ENCODE measurements at regions not wholly inside any gene's neighbourhood (a gene's known extent, or its start where the extent isn't known, plus 50 kb on each side); places are given as distances from the start of the nearest gene placed in this dataset.

DNA sequence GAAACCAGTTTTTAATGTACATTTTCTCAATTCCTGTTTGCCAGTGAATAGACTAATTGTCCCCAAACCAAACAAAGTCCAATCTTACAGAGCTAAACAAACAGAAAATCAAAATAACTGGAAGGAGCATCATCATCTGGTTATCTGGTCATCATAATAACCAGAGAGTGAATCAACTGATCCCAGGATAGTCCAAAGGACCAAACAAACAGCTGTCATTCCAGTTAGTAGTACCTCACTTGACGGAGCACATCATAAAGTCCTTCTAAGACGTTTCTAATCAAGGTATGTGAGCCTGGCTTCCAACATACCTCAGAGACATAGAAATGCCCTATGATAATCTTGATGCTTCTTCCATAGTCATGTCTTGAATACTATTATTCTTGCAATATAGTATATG lies 240.5 kb downstream of the LTN1 start:
- H3K4me2 ChIP-seq (replicated peaks; ENCODE audit: extremely low read depth, low read length, poor library complexity, severe bottlenecking) = no peak overlapping the region
- no peaks in the 10 kb centered on the region for H3K4me1 ChIP-seq (ENCODE audit: control insufficient read depth in 1 of 2, insufficient read depth in 2 of 2, low read length in 2 of 2)
- H3K27ac ChIP-seq (ENCODE audit: low read depth in 1 of 2, low read length in 2 of 2) = no peak overlapping the region
- H3K27me3 Mint-ChIP-seq (ENCODE audit: low read depth in 3 of 3) = peaks cover 0 to 3% (median 0%) of the 10 kb centered on the region in 3 donors
- no peaks in the 10 kb centered on the region for H3K36me3 ChIP-seq (replicated peaks in 1 of 2; ENCODE audit: control insufficient read depth in 1 of 2, insufficient read depth in 2 of 2, low read length in 2 of 2)
- no peaks in the 10 kb centered on the region for H3K9me3 ChIP-seq (replicated peaks in 1 of 2; ENCODE audit: control insufficient read depth in 1 of 2, insufficient read depth in 1 of 2, low read length in 2 of 2)
- H3K79me2 ChIP-seq (ENCODE audit: insufficient read depth, low read length) = no peaks in the 10 kb centered on the region
- H3K36me3 Mint-ChIP-seq = no peaks in the 10 kb centered on the region
- H3K9ac ChIP-seq (ENCODE audit: insufficient read depth, low read length, poor library complexity, severe bottlenecking) = no peak overlapping the region
- no peaks in the 10 kb centered on the region for H3K4me1 Mint-ChIP-seq
- WGBS (ENCODE audit: insufficient coverage) = no CpG with 5 or more reads among the region's 2 CpGs
- no peak overlapping the region for H3K4me3 ChIP-seq (replicated peaks in 1 of 3; ENCODE audit: low read depth in 2 of 3, low read length in 3 of 3)
- H2AFZ ChIP-seq (ENCODE audit: insufficient read depth, low read depth, low read length, poor library complexity, severe bottlenecking) = no peak overlapping the region
- H3K9me3 Mint-ChIP-seq = no peaks in the 10 kb centered on the region
- no peak overlapping the region for H3K4me3 Mint-ChIP-seq
- TF ChIP-seq, protein P1, sequence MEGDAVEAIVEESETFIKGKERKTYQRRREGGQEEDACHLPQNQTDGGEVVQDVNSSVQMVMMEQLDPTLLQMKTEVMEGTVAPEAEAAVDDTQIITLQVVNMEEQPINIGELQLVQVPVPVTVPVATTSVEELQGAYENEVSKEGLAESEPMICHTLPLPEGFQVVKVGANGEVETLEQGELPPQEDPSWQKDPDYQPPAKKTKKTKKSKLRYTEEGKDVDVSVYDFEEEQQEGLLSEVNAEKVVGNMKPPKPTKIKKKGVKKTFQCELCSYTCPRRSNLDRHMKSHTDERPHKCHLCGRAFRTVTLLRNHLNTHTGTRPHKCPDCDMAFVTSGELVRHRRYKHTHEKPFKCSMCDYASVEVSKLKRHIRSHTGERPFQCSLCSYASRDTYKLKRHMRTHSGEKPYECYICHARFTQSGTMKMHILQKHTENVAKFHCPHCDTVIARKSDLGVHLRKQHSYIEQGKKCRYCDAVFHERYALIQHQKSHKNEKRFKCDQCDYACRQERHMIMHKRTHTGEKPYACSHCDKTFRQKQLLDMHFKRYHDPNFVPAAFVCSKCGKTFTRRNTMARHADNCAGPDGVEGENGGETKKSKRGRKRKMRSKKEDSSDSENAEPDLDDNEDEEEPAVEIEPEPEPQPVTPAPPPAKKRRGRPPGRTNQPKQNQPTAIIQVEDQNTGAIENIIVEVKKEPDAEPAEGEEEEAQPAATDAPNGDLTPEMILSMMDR (IDR thresholded peaks at IDR 0.05) = no peak
- intact Hi-C loops (cut with micrococcal nuclease) = no loop called here
- H3K27me3 ChIP-seq (ENCODE audit: control insufficient read depth in 2 of 2, insufficient read depth in 2 of 2, low read length in 2 of 2) = no peaks in the 10 kb centered on the region
- no peaks in the 10 kb centered on the region for H4K20me1 ChIP-seq (ENCODE audit: insufficient read depth, low read length)
- no peak overlapping the region for H3K27ac Mint-ChIP-seq
- no peak for DNase-seq

DNA sequence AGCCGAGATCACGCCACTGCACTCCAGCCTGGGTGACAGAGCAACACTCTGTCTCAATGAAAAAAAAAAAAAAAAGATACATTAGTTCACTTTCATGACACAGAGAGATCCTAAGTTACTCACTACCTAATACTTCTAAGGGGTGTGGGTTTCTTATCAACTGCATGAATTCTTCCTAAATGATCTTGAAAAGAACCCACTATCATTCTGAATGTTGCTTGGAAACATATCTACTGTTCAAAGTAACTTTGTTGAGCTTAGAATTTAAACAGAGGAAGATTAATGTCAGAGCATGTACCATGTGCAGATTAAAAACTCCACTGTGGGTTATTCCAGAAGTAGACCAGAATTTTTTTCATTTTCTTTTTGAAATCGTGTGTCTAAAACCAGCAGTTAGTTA lies 241.5 kb downstream of the LTN1 start:
- Mint-ChIP-seq H3K36me3 (no peaks in the 10 kb centered on the region), H3K4me1 (no peaks in the 10 kb centered on the region), H3K27ac (no peak overlapping the region), H3K9me3 (no peaks in the 10 kb centered on the region), H3K4me3 (no peak overlapping the region), H3K27me3 (ENCODE audit: low read depth in 3 of 3) (peaks cover 0 to 3% (median 0%) of the 10 kb centered on the region in 3 donors)
- no peaks in the 10 kb centered on the region for H3K9me3 ChIP-seq (replicated peaks in 1 of 2; ENCODE audit: control insufficient read depth in 1 of 2, insufficient read depth in 1 of 2, low read length in 2 of 2)
- WGBS (ENCODE audit: insufficient coverage) = 80% methylated on average over 1 of the region's 3 CpGs
- TF ChIP-seq, protein P1 (IDR thresholded peaks at IDR 0.05) = no peak
- H3K9ac ChIP-seq (ENCODE audit: insufficient read depth, low read length, poor library complexity, severe bottlenecking) = no peak overlapping the region
- intact Hi-C loops (cut with micrococcal nuclease) = no loop called here
- H3K27me3 ChIP-seq (ENCODE audit: control insufficient read depth in 2 of 2, insufficient read depth in 2 of 2, low read length in 2 of 2) = no peaks in the 10 kb centered on the region
- no peaks in the 10 kb centered on the region for H3K79me2 ChIP-seq (ENCODE audit: insufficient read depth, low read length)
- H3K4me3 ChIP-seq (replicated peaks in 1 of 3; ENCODE audit: low read depth in 2 of 3, low read length in 3 of 3) = no peak overlapping the region
- no peaks in the 10 kb centered on the region for H3K36me3 ChIP-seq (replicated peaks in 1 of 2; ENCODE audit: control insufficient read depth in 1 of 2, insufficient read depth in 2 of 2, low read length in 2 of 2)
- no peak overlapping the region for H3K4me2 ChIP-seq (replicated peaks; ENCODE audit: extremely low read depth, low read length, poor library complexity, severe bottlenecking)
- H3K4me1 ChIP-seq (ENCODE audit: control insufficient read depth in 1 of 2, insufficient read depth in 2 of 2, low read length in 2 of 2) = no peaks in the 10 kb centered on the region
- H2AFZ ChIP-seq (ENCODE audit: insufficient read depth, low read depth, low read length, poor library complexity, severe bottlenecking) = no peak overlapping the region
- H3K27ac ChIP-seq (ENCODE audit: low read depth in 1 of 2, low read length in 2 of 2) = no peak overlapping the region
- H4K20me1 ChIP-seq (ENCODE audit: insufficient read depth, low read length) = no peaks in the 10 kb centered on the region
- DNase-seq = no peak
